ENCODE measurements at regions not wholly inside any gene's neighbourhood (a gene's known extent, or its start where the extent isn't known, plus 50 kb on each side); places are given as distances from the start of the nearest gene placed in this dataset.
A peak's percentile ranks its signal among the peaks of the same experiment; 100 is the strongest.
"Not testable (repeated sequence)": the region's sequence is repeated elsewhere in the genome, so short reads cannot be mapped to it uniquely, and the experiment has no call there.

DNA sequence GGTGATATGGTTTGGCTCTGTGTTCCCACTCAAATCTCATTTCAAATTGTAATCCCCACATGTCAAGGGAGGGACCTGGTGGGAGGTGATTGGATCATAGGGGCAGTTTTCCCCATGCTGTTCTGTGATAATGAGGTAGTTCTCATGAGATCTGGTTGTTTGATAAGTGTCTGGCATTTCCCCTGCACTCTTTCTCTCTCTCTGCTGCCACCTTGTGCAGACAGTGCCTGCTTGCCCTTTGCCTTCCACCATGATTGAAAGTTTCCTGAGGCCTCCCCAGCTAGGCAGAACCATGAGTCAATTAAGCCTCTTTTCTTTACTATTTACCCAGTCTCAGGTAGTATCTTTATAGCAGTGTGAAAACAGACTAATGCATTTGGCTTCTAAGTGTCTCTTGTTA lies 284.7 kb downstream of the ARPP21 start:
- H3K23me2 ChIP-seq (ENCODE audit: low read depth, low read length); H3K4me2 ChIP-seq (ENCODE audit: insufficient read depth in 1 of 2, low read depth in 2 of 2, low read length in 2 of 2); H2BK20ac ChIP-seq (ENCODE audit: low read length); H3K4me3 ChIP-seq (ENCODE audit: extremely low read depth in 1 of 4, insufficient read depth in 2 of 4, low read depth in 3 of 4, low read length in 4 of 4); H3K14ac ChIP-seq (ENCODE audit: insufficient read length); H3K9ac ChIP-seq (replicated peaks in 1 of 4; ENCODE audit: extremely low read depth in 1 of 4, low read depth in 3 of 4, low read length in 3 of 4); H2BK15ac ChIP-seq (ENCODE audit: low read length); H2BK120ac ChIP-seq (replicated peaks; ENCODE audit: low read depth, low read length); H3K79me1 ChIP-seq (ENCODE audit: low read depth, low read length); H2AFZ ChIP-seq (ENCODE audit: low read length); H4K8ac ChIP-seq (ENCODE audit: extremely low read depth, insufficient read depth, low read length); H3K79me2 ChIP-seq (ENCODE audit: control insufficient read depth in 1 of 2, insufficient read depth in 2 of 2, low read length in 2 of 2); H4K91ac ChIP-seq (replicated peaks; ENCODE audit: insufficient read length, low read length); H3K27me3 ChIP-seq (replicated peaks in 1 of 4; ENCODE audit: control insufficient read depth in 3 of 4, extremely low read depth in 1 of 4, insufficient read depth in 3 of 4, low read length in 3 of 4); H3K4ac ChIP-seq (replicated peaks; ENCODE audit: insufficient read length, low read depth, low read length); H3K23ac ChIP-seq (ENCODE audit: insufficient read length); H3K56ac ChIP-seq (replicated peaks; ENCODE audit: insufficient read length, low read depth, low read length); H4K20me1 ChIP-seq (replicated peaks in 1 of 2; ENCODE audit: control insufficient read depth in 1 of 2, insufficient read depth in 2 of 2, low read length in 2 of 2); H2BK12ac ChIP-seq (ENCODE audit: low read depth, low read length); H2AK5ac ChIP-seq (ENCODE audit: low read depth, low read length); POLR2A ChIA-PET (ENCODE audit: partially characterized antibody); H3K27ac ChIP-seq (ENCODE audit: low read depth, low read length); H3K18ac ChIP-seq (ENCODE audit: extremely low read depth, low read length); H4K5ac ChIP-seq (ENCODE audit: insufficient read length, low read depth, low read length); H3K4me1 ChIP-seq (replicated peaks in 1 of 4; ENCODE audit: control insufficient read depth in 3 of 4, insufficient read depth in 4 of 4, low read length in 3 of 4); H2BK5ac ChIP-seq (ENCODE audit: low read depth, low read length); H3K9me3 ChIP-seq (ENCODE audit: insufficient read depth in 2 of 2, low read depth in 1 of 2, low read length in 1 of 2); H3K36me3 ChIP-seq (ENCODE audit: control insufficient read depth in 2 of 4, insufficient read depth in 4 of 4, low read length in 3 of 4): not testable (repeated sequence)
- FAIRE-seq (peak; percentile 89), DNase-seq (ENCODE audit: low read depth in 1 of 2, low spot score in 2 of 2) (peak in 1 of 2 experiments; percentile 47)
- CTCF ChIA-PET (ENCODE audit: partially characterized antibody), result interaction anchor here (0.6 to 1.7 kb wide), 19 partner anchors 9 to 1044 kb away, joined by 3 to 11 read pairs (median 3); no protein-coding TSS in a partner anchor
- TF ChIP-seq YY1 (IDR thresholded peaks at IDR 0.05; ENCODE audit: low read depth, low read length) (0 out of 2 replicates have a peak, but pooled peaks have one; percentile 20), RAD21 (IDR thresholded peaks at IDR 0.05 in 1 of 2, conservative IDR thresholded peaks at IDR 0.05 in 1 of 2; ENCODE audit: low read depth in 2 of 2, low read length in 2 of 2) (peak; percentile 70)
- TF ChIP-seq, protein P1, sequence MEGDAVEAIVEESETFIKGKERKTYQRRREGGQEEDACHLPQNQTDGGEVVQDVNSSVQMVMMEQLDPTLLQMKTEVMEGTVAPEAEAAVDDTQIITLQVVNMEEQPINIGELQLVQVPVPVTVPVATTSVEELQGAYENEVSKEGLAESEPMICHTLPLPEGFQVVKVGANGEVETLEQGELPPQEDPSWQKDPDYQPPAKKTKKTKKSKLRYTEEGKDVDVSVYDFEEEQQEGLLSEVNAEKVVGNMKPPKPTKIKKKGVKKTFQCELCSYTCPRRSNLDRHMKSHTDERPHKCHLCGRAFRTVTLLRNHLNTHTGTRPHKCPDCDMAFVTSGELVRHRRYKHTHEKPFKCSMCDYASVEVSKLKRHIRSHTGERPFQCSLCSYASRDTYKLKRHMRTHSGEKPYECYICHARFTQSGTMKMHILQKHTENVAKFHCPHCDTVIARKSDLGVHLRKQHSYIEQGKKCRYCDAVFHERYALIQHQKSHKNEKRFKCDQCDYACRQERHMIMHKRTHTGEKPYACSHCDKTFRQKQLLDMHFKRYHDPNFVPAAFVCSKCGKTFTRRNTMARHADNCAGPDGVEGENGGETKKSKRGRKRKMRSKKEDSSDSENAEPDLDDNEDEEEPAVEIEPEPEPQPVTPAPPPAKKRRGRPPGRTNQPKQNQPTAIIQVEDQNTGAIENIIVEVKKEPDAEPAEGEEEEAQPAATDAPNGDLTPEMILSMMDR (IDR thresholded peaks at IDR 0.05; ENCODE audit: control extremely low read depth in 1 of 3, insufficient read depth in 1 of 3, low read depth in 1 of 3, low read length in 3 of 3), result peak; percentile 43 to 61 (median 60)

Measured in H1 (cell line).